ENCODE measurements at regions not wholly inside any gene's neighbourhood (a gene's known extent, or its start where the extent isn't known, plus 50 kb on each side); places are given as distances from the start of the nearest gene placed in this dataset.

DNA sequence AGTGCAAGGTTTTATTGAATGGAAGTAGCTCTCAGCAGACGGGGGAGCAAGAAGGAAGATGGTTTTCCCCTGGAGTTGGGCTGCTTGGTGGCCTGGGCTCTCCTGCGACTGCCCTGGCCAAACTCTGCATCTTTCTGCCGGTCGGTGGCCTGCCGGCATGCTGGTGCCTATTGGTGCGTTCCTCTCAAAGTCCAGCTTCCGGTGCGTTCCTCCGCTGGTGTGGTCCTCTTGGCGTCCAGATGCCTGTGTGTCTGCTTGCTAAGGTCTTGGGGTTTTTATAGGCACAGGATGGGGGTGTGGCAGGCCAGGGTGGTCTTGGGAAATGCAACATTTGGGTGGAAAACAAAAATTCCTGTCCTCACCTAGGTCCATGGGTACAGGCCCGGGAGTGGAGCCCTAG lies 567.4 kb upstream of the CNTN5 start:
- H3K36me3 ChIP-seq (ENCODE audit: control insufficient read depth in 2 of 2, insufficient read depth in 2 of 2, low read length in 1 of 2): no peaks in the 10 kb centered on the region
- no peak for DNase-seq (ENCODE audit: low read depth in 6 of 9, low spot score in 9 of 9)
- no peaks in the 10 kb centered on the region for H3K27me3 ChIP-seq (ENCODE audit: control insufficient read depth in 2 of 2, insufficient read depth in 1 of 2, low read length in 1 of 2)
- WGBS: 98% methylated on average over 11 of the region's 11 CpGs
- peaks cover 0 to 4% of the 10 kb centered on the region in 2 donors for H3K9me3 ChIP-seq (ENCODE audit: control insufficient read depth in 2 of 2, insufficient read depth in 1 of 2, low read length in 1 of 2)
- H3K4me3 ChIP-seq (ENCODE audit: low read length in 2 of 2): no peak overlapping the region
- H3K4me1 ChIP-seq (ENCODE audit: control insufficient read depth in 2 of 2, insufficient read depth in 2 of 2, low read length in 2 of 2): no peaks in the 10 kb centered on the region
- no peak overlapping the region for H3K27ac ChIP-seq (ENCODE audit: low read depth in 1 of 2, low read length in 1 of 2)

DNA sequence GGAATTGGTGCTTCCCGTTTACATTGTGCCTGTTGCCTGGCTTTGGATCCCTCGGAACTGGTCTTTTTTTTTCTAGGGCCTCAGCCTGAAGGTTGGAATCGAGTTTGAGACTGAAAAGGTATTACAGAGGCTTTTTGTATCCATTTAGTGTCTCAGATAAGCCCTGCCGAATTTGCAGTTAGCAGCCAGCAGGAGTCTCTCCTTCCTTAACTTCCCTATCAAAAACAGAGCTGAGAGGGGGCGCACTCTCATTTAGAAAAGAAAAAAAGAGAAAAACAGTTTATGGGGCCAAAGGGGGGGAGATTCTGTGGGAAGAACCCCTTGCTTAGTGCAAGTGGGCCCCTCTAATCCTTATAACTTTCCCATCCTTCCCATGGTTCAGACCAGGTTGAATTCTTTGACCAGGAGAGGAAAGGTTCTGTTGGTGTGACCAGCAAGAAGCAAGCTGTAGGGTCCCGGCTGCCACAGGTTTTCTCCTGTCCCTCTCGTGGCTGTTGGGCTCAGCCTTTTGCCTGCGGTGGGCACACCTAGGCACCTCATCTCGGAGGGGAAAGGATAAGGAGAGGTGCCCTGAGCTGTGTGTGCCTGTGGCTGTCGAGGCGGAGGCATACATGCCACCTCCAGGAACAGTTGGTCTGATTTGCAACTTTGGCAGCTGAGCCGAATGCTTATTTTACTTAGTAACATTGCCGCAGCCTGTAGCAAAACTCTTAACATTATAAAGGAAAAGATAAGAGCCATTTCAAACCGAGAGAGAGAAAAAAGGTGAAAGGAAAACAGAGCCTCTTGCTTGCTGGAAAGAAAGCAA lies 565.0 kb upstream of the CNTN5 start:
- DNase-seq (ENCODE audit: low read depth in 6 of 9, low spot score in 9 of 9): no peak
- WGBS: 91% methylated on average over 14 of the region's 14 CpGs

DNA sequence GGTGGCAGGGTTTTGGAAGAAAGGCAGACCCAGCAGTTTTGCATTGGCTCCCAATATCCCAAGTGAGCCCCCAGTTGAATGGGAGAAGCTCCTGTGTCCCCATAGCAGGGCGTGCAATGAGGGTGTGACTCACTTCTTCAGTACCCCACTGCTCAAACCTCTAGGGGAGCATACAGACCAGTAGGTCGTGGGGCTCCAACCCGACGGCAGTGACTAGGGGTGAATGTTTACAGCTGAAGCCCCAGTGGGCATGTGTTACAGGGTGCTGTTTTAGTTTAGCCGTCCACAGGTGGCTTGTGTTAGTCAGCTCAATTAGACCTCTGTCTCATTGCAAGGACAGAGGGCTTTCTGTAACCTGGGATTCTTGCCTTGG lies 564.5 kb upstream of the CNTN5 start:
- Histone ChIP-seq H3K27me3 (ENCODE audit: control insufficient read depth in 2 of 2, insufficient read depth in 1 of 2, low read length in 1 of 2) (no peaks in the 10 kb centered on the region), H3K4me1 (ENCODE audit: control insufficient read depth in 2 of 2, insufficient read depth in 2 of 2, low read length in 2 of 2) (no peaks in the 10 kb centered on the region), H3K9me3 (ENCODE audit: control insufficient read depth in 2 of 2, insufficient read depth in 1 of 2, low read length in 1 of 2) (peaks cover 0 to 4% of the 10 kb centered on the region in 2 donors), H3K4me3 (ENCODE audit: low read length in 2 of 2) (no peak overlapping the region), H3K36me3 (ENCODE audit: control insufficient read depth in 2 of 2, insufficient read depth in 2 of 2, low read length in 1 of 2) (no peaks in the 10 kb centered on the region), H3K27ac (ENCODE audit: low read depth in 1 of 2, low read length in 1 of 2) (no peak overlapping the region)
- no peak for DNase-seq (ENCODE audit: low read depth in 6 of 9, low spot score in 9 of 9)
- WGBS: 94% methylated on average over 5 of the region's 5 CpGs

More for the DNA sequence above, 565.0 kb upstream of the CNTN5 start:
- no peaks in the 10 kb centered on the region for H3K27me3 ChIP-seq (ENCODE audit: control insufficient read depth in 2 of 2, insufficient read depth in 1 of 2, low read length in 1 of 2)
- H3K4me3 ChIP-seq (ENCODE audit: low read length in 2 of 2): no peak overlapping the region
- H3K36me3 ChIP-seq (ENCODE audit: control insufficient read depth in 2 of 2, insufficient read depth in 2 of 2, low read length in 1 of 2): no peaks in the 10 kb centered on the region
- no peak overlapping the region for H3K27ac ChIP-seq (ENCODE audit: low read depth in 1 of 2, low read length in 1 of 2)
- H3K4me1 ChIP-seq (ENCODE audit: control insufficient read depth in 2 of 2, insufficient read depth in 2 of 2, low read length in 2 of 2): no peaks in the 10 kb centered on the region
- peaks cover 0 to 4% of the 10 kb centered on the region in 2 donors for H3K9me3 ChIP-seq (ENCODE audit: control insufficient read depth in 2 of 2, insufficient read depth in 1 of 2, low read length in 1 of 2)

DNA sequence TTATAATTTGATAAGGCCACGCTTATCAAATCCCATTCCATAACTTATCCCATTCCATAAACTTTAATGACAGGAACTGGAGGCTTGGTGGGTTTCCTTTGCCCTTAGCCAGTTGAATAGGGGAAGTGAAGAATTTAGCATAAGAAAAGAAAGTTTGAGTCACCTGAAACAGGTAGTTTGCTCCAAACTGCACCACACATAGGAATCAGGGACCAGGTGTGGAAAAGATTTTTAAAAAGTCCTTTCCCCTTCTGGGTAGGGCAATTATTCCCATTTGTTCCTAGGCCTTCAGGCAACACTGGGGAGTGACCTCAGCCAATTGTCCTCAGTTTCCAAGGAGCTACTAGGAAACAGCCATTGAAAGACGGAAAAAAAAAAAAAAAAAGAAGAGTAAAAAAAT lies 525.7 kb upstream of the CNTN5 start:
- no peaks in the 10 kb centered on the region for H3K4me1 ChIP-seq (ENCODE audit: control insufficient read depth in 2 of 2, insufficient read depth in 2 of 2, low read length in 2 of 2)
- whole genome bisulfite sequencing: 92% methylated on average over 2 of the region's 2 CpGs
- no peak for DNase-seq (ENCODE audit: low read depth in 6 of 9, low spot score in 9 of 9)
- H3K36me3 ChIP-seq (ENCODE audit: control insufficient read depth in 2 of 2, insufficient read depth in 2 of 2, low read length in 1 of 2): no peaks in the 10 kb centered on the region
- no peak overlapping the region for H3K27ac ChIP-seq (ENCODE audit: low read depth in 1 of 2, low read length in 1 of 2)
- H3K9me3 ChIP-seq (ENCODE audit: control insufficient read depth in 2 of 2, insufficient read depth in 1 of 2, low read length in 1 of 2): no peaks in the 10 kb centered on the region
- H3K4me3 ChIP-seq (ENCODE audit: low read length in 2 of 2): no peak overlapping the region
- no peaks in the 10 kb centered on the region for H3K27me3 ChIP-seq (ENCODE audit: control insufficient read depth in 2 of 2, insufficient read depth in 1 of 2, low read length in 1 of 2)

DNA sequence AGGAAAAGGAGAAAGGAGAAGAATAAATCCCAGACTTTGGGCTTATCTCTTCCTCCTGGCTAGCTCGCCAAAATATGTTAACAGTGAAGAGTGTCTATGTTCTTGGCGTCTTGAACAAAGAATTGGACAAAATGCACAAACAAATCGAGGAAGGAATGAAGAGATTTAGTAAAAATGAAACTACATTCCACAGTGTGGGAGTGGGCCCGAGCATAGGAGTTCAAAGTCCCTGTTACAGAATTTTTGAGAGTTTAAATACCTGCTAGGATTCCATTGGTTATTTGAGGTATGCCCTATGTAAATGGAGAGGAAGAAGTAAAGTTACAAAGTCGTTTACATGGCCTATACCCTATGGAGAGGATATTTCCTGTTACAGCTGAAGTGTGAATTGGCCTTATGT lies 525.1 kb upstream of the CNTN5 start:
- no peaks in the 10 kb centered on the region for H3K4me1 ChIP-seq (ENCODE audit: control insufficient read depth in 2 of 2, insufficient read depth in 2 of 2, low read length in 2 of 2)
- H3K27ac ChIP-seq (ENCODE audit: low read depth in 1 of 2, low read length in 1 of 2): no peak overlapping the region
- DNase-seq (ENCODE audit: low read depth in 6 of 9, low spot score in 9 of 9): no peak
- no peaks in the 10 kb centered on the region for H3K36me3 ChIP-seq (ENCODE audit: control insufficient read depth in 2 of 2, insufficient read depth in 2 of 2, low read length in 1 of 2)
- no peaks in the 10 kb centered on the region for H3K9me3 ChIP-seq (ENCODE audit: control insufficient read depth in 2 of 2, insufficient read depth in 1 of 2, low read length in 1 of 2)
- no peaks in the 10 kb centered on the region for H3K27me3 ChIP-seq (ENCODE audit: control insufficient read depth in 2 of 2, insufficient read depth in 1 of 2, low read length in 1 of 2)
- H3K4me3 ChIP-seq (ENCODE audit: low read length in 2 of 2): no peak overlapping the region
- 82% methylated on average over 5 of the region's 5 CpGs for WGBS

DNA sequence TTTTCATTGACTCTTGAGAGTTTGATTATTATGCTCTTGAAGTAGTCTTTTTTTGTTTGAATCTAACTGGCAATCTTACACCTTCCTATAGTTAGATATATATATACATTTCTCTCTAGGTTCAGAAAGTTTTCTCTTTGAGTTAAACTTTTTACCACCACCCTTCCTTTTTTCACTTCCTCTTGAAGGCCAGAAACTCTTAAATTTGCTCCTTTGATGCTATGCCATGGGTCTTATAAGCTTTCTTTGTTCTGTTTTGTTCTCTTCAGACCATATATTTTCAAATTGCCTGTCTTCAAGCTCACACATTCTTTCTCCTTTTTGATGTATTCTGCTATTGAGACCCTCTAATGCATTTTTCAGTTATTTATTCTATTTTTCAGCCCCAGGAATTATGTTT lies 513.5 kb upstream of the CNTN5 start:
- H3K27me3 ChIP-seq (ENCODE audit: control insufficient read depth in 2 of 2, insufficient read depth in 1 of 2, low read length in 1 of 2): no peaks in the 10 kb centered on the region
- no peak for DNase-seq (ENCODE audit: low read depth in 6 of 9, low spot score in 9 of 9)
- H3K9me3 ChIP-seq (ENCODE audit: control insufficient read depth in 2 of 2, insufficient read depth in 1 of 2, low read length in 1 of 2): no peaks in the 10 kb centered on the region
- no peaks in the 10 kb centered on the region for H3K36me3 ChIP-seq (ENCODE audit: control insufficient read depth in 2 of 2, insufficient read depth in 2 of 2, low read length in 1 of 2)
- no peaks in the 10 kb centered on the region for H3K4me1 ChIP-seq (ENCODE audit: control insufficient read depth in 2 of 2, insufficient read depth in 2 of 2, low read length in 2 of 2)
- no peak overlapping the region for H3K4me3 ChIP-seq (ENCODE audit: low read length in 2 of 2)
- no peak overlapping the region for H3K27ac ChIP-seq (ENCODE audit: low read depth in 1 of 2, low read length in 1 of 2)

DNA sequence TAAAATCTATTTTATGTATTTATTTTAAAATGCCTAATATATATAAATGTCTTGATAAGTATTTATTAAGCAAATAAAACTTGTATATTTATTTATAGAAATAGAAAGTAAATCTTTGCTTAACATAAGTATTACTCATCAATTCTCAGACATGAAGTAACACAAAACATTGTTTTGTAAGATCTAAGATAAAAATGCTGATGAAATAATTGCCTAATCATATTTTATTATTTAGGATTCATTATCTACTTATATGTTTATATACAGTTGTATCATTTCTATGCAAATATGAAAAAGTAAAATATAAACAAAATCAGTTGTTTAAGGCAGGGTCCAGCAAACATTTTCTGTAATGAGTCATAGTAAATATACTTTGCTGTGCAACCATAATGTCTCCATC lies 507.8 kb upstream of the CNTN5 start:
- Histone ChIP-seq H3K36me3 (ENCODE audit: control insufficient read depth in 2 of 2, insufficient read depth in 2 of 2, low read length in 1 of 2) (no peaks in the 10 kb centered on the region), H3K4me1 (ENCODE audit: control insufficient read depth in 2 of 2, insufficient read depth in 2 of 2, low read length in 2 of 2) (no peaks in the 10 kb centered on the region)
- DNase-seq (ENCODE audit: low read depth in 6 of 9, low spot score in 9 of 9): no peak

DNA sequence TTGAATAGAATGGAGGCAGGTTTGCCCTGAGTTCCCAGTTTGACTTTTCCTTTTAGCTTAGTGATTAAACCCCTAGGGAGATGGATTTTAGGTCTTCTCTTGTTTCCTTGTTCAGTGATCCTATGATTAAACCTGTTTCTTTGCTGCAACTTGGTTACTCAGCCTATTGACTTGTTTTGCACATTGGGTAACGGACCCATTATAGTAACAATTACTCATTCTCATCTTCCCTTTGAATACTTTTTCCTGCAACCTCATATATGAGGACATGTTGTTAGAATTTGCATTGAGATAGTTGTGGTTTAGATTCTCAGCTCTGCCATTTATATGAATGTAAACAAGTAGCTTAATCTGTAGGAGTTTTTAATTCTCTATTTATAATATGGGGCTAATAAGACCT lies 489.2 kb upstream of the CNTN5 start:
- Histone ChIP-seq H3K9me3 (ENCODE audit: control insufficient read depth in 2 of 2, insufficient read depth in 1 of 2, low read length in 1 of 2) (no peaks in the 10 kb centered on the region), H3K27me3 (ENCODE audit: control insufficient read depth in 2 of 2, insufficient read depth in 1 of 2, low read length in 1 of 2) (no peaks in the 10 kb centered on the region), H3K27ac (ENCODE audit: low read depth in 1 of 2, low read length in 1 of 2) (no peak overlapping the region), H3K36me3 (ENCODE audit: control insufficient read depth in 2 of 2, insufficient read depth in 2 of 2, low read length in 1 of 2) (no peaks in the 10 kb centered on the region), H3K4me1 (ENCODE audit: control insufficient read depth in 2 of 2, insufficient read depth in 2 of 2, low read length in 2 of 2) (no peaks in the 10 kb centered on the region), H3K4me3 (ENCODE audit: low read length in 2 of 2) (no peak overlapping the region)
- WGBS: 86% methylated on average over 1 of the region's 1 CpG
- no peak for DNase-seq (ENCODE audit: low read depth in 6 of 9, low spot score in 9 of 9)

More for the DNA sequence above, 507.8 kb upstream of the CNTN5 start:
- Histone ChIP-seq H3K27ac (ENCODE audit: low read depth in 1 of 2, low read length in 1 of 2) (no peak overlapping the region), H3K4me3 (ENCODE audit: low read length in 2 of 2) (no peak overlapping the region), H3K9me3 (ENCODE audit: control insufficient read depth in 2 of 2, insufficient read depth in 1 of 2, low read length in 1 of 2) (no peaks in the 10 kb centered on the region), H3K27me3 (ENCODE audit: control insufficient read depth in 2 of 2, insufficient read depth in 1 of 2, low read length in 1 of 2) (no peaks in the 10 kb centered on the region)

DNA sequence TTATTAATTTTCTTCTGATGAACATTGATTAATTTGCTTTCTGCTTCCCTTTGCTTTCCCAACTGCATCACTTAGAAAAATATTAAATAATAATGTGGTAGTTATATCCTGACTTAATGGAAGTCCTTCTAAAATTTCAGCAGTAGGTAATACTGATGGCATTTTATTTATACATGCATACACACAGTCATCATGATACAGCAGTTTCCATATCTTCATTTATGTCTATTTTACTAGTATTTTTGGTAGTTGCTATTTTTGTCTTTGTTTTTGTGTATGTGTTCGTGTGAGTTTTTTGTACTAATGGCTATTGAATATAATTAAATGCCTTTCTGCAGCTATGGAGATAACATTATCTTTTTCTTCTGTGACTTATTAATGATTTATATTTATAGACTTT lies 484.7 kb upstream of the CNTN5 start:
- no peaks in the 10 kb centered on the region for H3K9me3 ChIP-seq (ENCODE audit: control insufficient read depth in 2 of 2, insufficient read depth in 1 of 2, low read length in 1 of 2)
- WGBS: 81% methylated on average over 1 of the region's 1 CpG
- no peak overlapping the region for H3K27ac ChIP-seq (ENCODE audit: low read depth in 1 of 2, low read length in 1 of 2)
- no peaks in the 10 kb centered on the region for H3K4me1 ChIP-seq (ENCODE audit: control insufficient read depth in 2 of 2, insufficient read depth in 2 of 2, low read length in 2 of 2)
- H3K36me3 ChIP-seq (ENCODE audit: control insufficient read depth in 2 of 2, insufficient read depth in 2 of 2, low read length in 1 of 2): no peaks in the 10 kb centered on the region
- no peak overlapping the region for H3K4me3 ChIP-seq (ENCODE audit: low read length in 2 of 2)
- DNase-seq (ENCODE audit: low read depth in 6 of 9, low spot score in 9 of 9): no peak
- no peaks in the 10 kb centered on the region for H3K27me3 ChIP-seq (ENCODE audit: control insufficient read depth in 2 of 2, insufficient read depth in 1 of 2, low read length in 1 of 2)
